Peyer's patch (tissue), 4 donors: ENCODE measurements at regions not wholly inside any gene's neighbourhood (a gene's known extent, or its start where the extent isn't known, plus 50 kb on each side); places are given as distances from the start of the nearest gene placed in this dataset.

ENCODE experiments used
- CTCF ChIP-seq, 6 experiments: fragments of 450-650 bp in 4 of 6; fragments of 200-600 bp in 2 of 6; sonication (generic) in 1 of 6; IDR thresholded peaks; one replicate each; pipeline ENCODE4 v1.5.1; 2017 to 2019; ENCODE audit warnings: antibody characterized with exemption in 6 of 6, mild to moderate bottlenecking in 3 of 6, moderate library complexity in 1 of 6
- POLR2A ChIP-seq, 2 donors: fragments of 450-650 bp; IDR thresholded peaks; one replicate each; pipeline ENCODE4 v1.5.1; 2017; ENCODE audit warnings: antibody characterized with exemption in 2 of 2, mild to moderate bottlenecking in 2 of 2, moderate library complexity in 2 of 2

GRCh38 chr2:18837240-18837639, 247.9 kb upstream of the NT5C1B start:
- TF ChIP-seq POLR2A (IDR thresholded peaks at IDR 0.05) (no peak), CTCF (IDR thresholded peaks at IDR 0.05) (no peak)
